Liver (tissue), 8 donors: ENCODE measurements at regions not wholly inside any gene's neighbourhood (a gene's known extent, or its start where the extent isn't known, plus 50 kb on each side); places are given as distances from the start of the nearest gene placed in this dataset.

Experiments used
- DNase-seq: peaks from one replicate; pipeline ENCODE4 v3.0.0-alpha.2; 2017; ENCODE audit warnings: low spot score
- H3K27ac ChIP-seq, 2 donors: one replicate each; pipeline ENCODE4 v1.7.0; 2013; ENCODE audit warnings: inconsistent platforms in 2 of 2, low read length in 2 of 2, control low read depth in 1 of 2, low read depth in 1 of 2, mild to moderate bottlenecking in 1 of 2
- H3K27me3 ChIP-seq, 4 donors: one replicate each; pipeline versions ENCODE4 v1.6.1 to v1.7.0; 2013; ENCODE audit warnings: low read length in 3 of 4, inconsistent platforms in 1 of 4, mild to moderate bottlenecking in 1 of 4, moderate library complexity in 1 of 4; ENCODE audit not compliant: control insufficient read depth in 4 of 4, insufficient read depth in 4 of 4
- H3K36me3 ChIP-seq, 4 donors: one replicate each; pipeline versions ENCODE4 v1.6.1 to v1.7.0; 2013; ENCODE audit warnings: low read length in 3 of 4, mild to moderate bottlenecking in 3 of 4, low read depth in 1 of 4, moderate library complexity in 1 of 4; ENCODE audit not compliant: control insufficient read depth in 4 of 4, insufficient read depth in 3 of 4
- H3K4me1 ChIP-seq, 4 donors: one replicate each; pipeline versions ENCODE4 v1.6.1 to v1.7.0; 2013; ENCODE audit warnings: low read length in 3 of 4, mild to moderate bottlenecking in 3 of 4, moderate library complexity in 1 of 4; ENCODE audit not compliant: control insufficient read depth in 4 of 4, insufficient read depth in 4 of 4
- H3K4me3 ChIP-seq, 3 donors: one replicate each; pipeline versions ENCODE4 v1.6.1 to v1.7.0; 2013; ENCODE audit warnings: low read length in 3 of 3, control low read depth in 1 of 3, low read depth in 1 of 3, mild to moderate bottlenecking in 1 of 3
- H3K9ac ChIP-seq, 2 donors: one replicate each; pipeline ENCODE4 v1.7.0; 2013; ENCODE audit warnings: low read length in 2 of 2, mild to moderate bottlenecking in 2 of 2, moderate library complexity in 2 of 2, control low read depth in 1 of 2, low read depth in 1 of 2
- H3K9me3 ChIP-seq, 4 donors: one replicate each; pipeline versions ENCODE4 v1.6.1 to v1.7.0; 2013; ENCODE audit warnings: low read length in 3 of 4; ENCODE audit not compliant: control insufficient read depth in 4 of 4
- EGR1 ChIP-seq, 2 donors: IDR thresholded peaks; 2 replicates each; pipeline ENCODE4 v1.6.1; 2016 to 2018; ENCODE audit warnings: antibody characterized with exemption in 2 of 2, low read depth in 2 of 2
- FOXA1 ChIP-seq: IDR thresholded peaks from 2 replicates; pipeline ENCODE4 v1.6.1; 2016; ENCODE audit warnings: antibody characterized with exemption
- FOXA2 ChIP-seq: IDR thresholded peaks from 2 replicates; pipeline ENCODE4 v1.6.1; 2016; ENCODE audit warnings: antibody characterized with exemption
- HNF4A ChIP-seq, 2 donors: conservative IDR thresholded peaks; 2 replicates each; pipeline ENCODE4 v1.6.1; 2016; ENCODE audit warnings: antibody characterized with exemption in 2 of 2, mild to moderate bottlenecking in 2 of 2
- HNF4G ChIP-seq: IDR thresholded peaks from 2 replicates; pipeline ENCODE4 v1.6.1; 2016; ENCODE audit warnings: antibody characterized with exemption
- NR2F2 ChIP-seq: IDR thresholded peaks from 2 replicates; pipeline ENCODE4 v1.6.1; 2016; ENCODE audit warnings: antibody characterized with exemption
- RAD21 ChIP-seq, 2 donors: IDR thresholded peaks; 2 replicates each; pipeline ENCODE4 v1.6.1; 2016; ENCODE audit warnings: antibody characterized with exemption in 2 of 2, mild to moderate bottlenecking in 2 of 2
- REST ChIP-seq: IDR thresholded peaks from 2 replicates; pipeline ENCODE4 v1.6.1; 2016; ENCODE audit warnings: antibody characterized with exemption, mild to moderate bottlenecking
- RXRA ChIP-seq, 2 donors: IDR thresholded peaks; 2 replicates each; pipeline ENCODE4 v1.6.1; 2017 to 2018; ENCODE audit warnings: antibody characterized with exemption in 2 of 2, mild to moderate bottlenecking in 1 of 2
- SP1 ChIP-seq: IDR thresholded peaks from 2 replicates; pipeline ENCODE4 v1.6.1; 2018; ENCODE audit warnings: antibody characterized with exemption, mild to moderate bottlenecking
- TAF1 ChIP-seq: conservative IDR thresholded peaks from 2 replicates; pipeline ENCODE4 v1.6.1; 2016; ENCODE audit warnings: antibody characterized with exemption, mild to moderate bottlenecking
- YY1 ChIP-seq: IDR thresholded peaks from 2 replicates; pipeline ENCODE4 v1.6.1; 2016; ENCODE audit warnings: antibody characterized with exemption, mild to moderate bottlenecking
- WGBS: extraction: QIAGEN DNeasy Blood & Tissue Kit; methylation state at CpG from one replicate; pipeline ENCODE4 v1.1.7; 2013; 5-methylcytosine and 5-hydroxymethylcytosine counted together
- TF ChIP-seq, protein P1 (sequence below): IDR thresholded peaks from 2 replicates; pipeline ENCODE4 v1.6.1; 2016; ENCODE audit warnings: antibody characterized with exemption
- TF ChIP-seq, protein P2 (sequence below): IDR thresholded peaks from 2 replicates; pipeline ENCODE4 v1.6.1; 2016; ENCODE audit warnings: antibody characterized with exemption
- TF ChIP-seq, protein P3 (sequence below): fragments of 150-350 bp; IDR thresholded peaks from 2 replicates; pipeline ENCODE4 v1.5.1; 2017; ENCODE audit warnings: improper control_type of control experiment, low read depth, low read length; ENCODE audit not compliant: missing input control
- donor health status: healthy.
- donor health status: healthy.
- donor health status: healthy.
- donor health status: healthy.
- donor health status: healthy.

GRCh38 chr3:104106276-104106675 is 1260.4 kb upstream of the ALCAM start (continued):
- TF ChIP-seq REST: no peak
- no peak for TF ChIP-seq HNF4A (conservative IDR thresholded peaks at IDR 0.05)
- TF ChIP-seq RAD21 (IDR thresholded peaks at IDR 0.05): no peak

- H3K9ac ChIP-seq: no peak overlapping the region
- no peak overlapping the region for H3K4me3 ChIP-seq
- H3K27ac ChIP-seq: no peak overlapping the region
- DNase-seq: no peak
- TF ChIP-seq, protein P1, sequence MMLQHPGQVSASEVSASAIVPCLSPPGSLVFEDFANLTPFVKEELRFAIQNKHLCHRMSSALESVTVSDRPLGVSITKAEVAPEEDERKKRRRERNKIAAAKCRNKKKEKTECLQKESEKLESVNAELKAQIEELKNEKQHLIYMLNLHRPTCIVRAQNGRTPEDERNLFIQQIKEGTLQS: no peak
- TF ChIP-seq, protein P2, sequence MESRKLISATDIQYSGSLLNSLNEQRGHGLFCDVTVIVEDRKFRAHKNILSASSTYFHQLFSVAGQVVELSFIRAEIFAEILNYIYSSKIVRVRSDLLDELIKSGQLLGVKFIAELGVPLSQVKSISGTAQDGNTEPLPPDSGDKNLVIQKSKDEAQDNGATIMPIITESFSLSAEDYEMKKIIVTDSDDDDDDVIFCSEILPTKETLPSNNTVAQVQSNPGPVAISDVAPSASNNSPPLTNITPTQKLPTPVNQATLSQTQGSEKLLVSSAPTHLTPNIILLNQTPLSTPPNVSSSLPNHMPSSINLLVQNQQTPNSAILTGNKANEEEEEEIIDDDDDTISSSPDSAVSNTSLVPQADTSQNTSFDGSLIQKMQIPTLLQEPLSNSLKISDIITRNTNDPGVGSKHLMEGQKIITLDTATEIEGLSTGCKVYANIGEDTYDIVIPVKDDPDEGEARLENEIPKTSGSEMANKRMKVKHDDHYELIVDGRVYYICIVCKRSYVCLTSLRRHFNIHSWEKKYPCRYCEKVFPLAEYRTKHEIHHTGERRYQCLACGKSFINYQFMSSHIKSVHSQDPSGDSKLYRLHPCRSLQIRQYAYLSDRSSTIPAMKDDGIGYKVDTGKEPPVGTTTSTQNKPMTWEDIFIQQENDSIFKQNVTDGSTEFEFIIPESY: no peak
- TF ChIP-seq NR2F2 (no peak), TAF1 (no peak), SP1 (no peak), YY1 (no peak), RXRA (IDR thresholded peaks at IDR 0.05) (no peak), REST (no peak), FOXA1 (no peak)
- WGBS: 91% methylated on average over 2 of the region's 2 CpGs
- no peaks in the 10 kb centered on the region for H3K27me3 ChIP-seq
- H3K9me3 ChIP-seq: no peaks in the 10 kb centered on the region
- no peaks in the 10 kb centered on the region for H3K4me1 ChIP-seq
- H3K36me3 ChIP-seq: no peaks in the 10 kb centered on the region
Measured at GRCh38 chr3:104108522-104108921, 1258.2 kb upstream of the ALCAM start.

DNA sequence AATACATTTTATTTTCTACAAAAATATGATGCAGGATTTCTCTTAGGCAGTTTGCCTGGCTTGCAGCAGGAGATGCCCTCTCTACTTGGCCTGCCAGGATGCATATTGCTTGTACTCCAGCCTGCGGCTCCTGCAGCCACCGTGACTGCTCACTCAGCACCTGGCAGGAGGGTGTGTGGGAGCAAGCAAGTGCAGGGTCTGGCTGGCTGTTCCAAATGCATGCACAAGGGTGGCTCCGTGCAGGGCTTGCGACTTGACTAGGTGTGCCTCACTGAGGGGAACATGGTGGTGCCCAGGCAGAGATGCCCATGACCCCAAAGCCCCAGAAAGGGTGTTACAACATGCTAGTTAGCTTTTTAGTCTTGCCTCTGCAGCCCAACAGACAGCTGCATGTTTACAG is 1240.2 kb upstream of the ALCAM start:
- no peak for DNase-seq
- no peaks in the 10 kb centered on the region for H3K27me3 ChIP-seq
- H3K9me3 ChIP-seq: peaks cover 0 to 2% (median 0%) of the 10 kb centered on the region in 4 donors
- WGBS: 63% methylated on average over 4 of the region's 4 CpGs
- no peaks in the 10 kb centered on the region for H3K36me3 ChIP-seq
- peaks cover 3 to 22% (median 10%) of the 10 kb centered on the region in 4 donors for H3K4me1 ChIP-seq
- H3K4me3 ChIP-seq: no peak overlapping the region
- H3K9ac ChIP-seq: no peak overlapping the region
- H3K27ac ChIP-seq: peak overlapping the region in 1 of 2 donors; percentile 64
- TF ChIP-seq SP1: no peak
- no peak for TF ChIP-seq FOXA2
- TF ChIP-seq RAD21 (IDR thresholded peaks at IDR 0.05): no peak
- TF ChIP-seq, protein P3, sequence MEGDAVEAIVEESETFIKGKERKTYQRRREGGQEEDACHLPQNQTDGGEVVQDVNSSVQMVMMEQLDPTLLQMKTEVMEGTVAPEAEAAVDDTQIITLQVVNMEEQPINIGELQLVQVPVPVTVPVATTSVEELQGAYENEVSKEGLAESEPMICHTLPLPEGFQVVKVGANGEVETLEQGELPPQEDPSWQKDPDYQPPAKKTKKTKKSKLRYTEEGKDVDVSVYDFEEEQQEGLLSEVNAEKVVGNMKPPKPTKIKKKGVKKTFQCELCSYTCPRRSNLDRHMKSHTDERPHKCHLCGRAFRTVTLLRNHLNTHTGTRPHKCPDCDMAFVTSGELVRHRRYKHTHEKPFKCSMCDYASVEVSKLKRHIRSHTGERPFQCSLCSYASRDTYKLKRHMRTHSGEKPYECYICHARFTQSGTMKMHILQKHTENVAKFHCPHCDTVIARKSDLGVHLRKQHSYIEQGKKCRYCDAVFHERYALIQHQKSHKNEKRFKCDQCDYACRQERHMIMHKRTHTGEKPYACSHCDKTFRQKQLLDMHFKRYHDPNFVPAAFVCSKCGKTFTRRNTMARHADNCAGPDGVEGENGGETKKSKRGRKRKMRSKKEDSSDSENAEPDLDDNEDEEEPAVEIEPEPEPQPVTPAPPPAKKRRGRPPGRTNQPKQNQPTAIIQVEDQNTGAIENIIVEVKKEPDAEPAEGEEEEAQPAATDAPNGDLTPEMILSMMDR: no peak
- TF ChIP-seq HNF4G: no peak
- no peak for TF ChIP-seq FOXA1
- TF ChIP-seq, protein P1: no peak
- no peak for TF ChIP-seq REST
- no peak for TF ChIP-seq YY1
- no peak for TF ChIP-seq EGR1 (IDR thresholded peaks at IDR 0.05; ENCODE audit: low read depth in 2 of 2)
- TF ChIP-seq RXRA (IDR thresholded peaks at IDR 0.05): no peak
